Nephron (organoid): ENCODE measurements at regions not wholly inside any gene's neighbourhood (a gene's known extent, or its start where the extent isn't known, plus 50 kb on each side); places are given as distances from the start of the nearest gene placed in this dataset.

Experiments
- H3K27ac Mint-ChIP-seq, 3 experiments: 2 replicates each; pipeline ENCODE4 v1.8.0; 2020; ENCODE audit warnings: mixed read lengths in 3 of 3, mild to moderate bottlenecking in 2 of 3, moderate library complexity in 1 of 3
- H3K27me3 Mint-ChIP-seq: 2 replicates; pipeline ENCODE4 v1.8.0; 2021; ENCODE audit warnings: low read depth, mild to moderate bottlenecking, moderate library complexity, mixed read lengths
- H3K36me3 Mint-ChIP-seq: 2 replicates; pipeline ENCODE4 v1.8.0; 2020; ENCODE audit warnings: low read depth, mixed read lengths
- H3K4me1 Mint-ChIP-seq: 2 replicates; pipeline ENCODE4 v1.8.0; 2020; ENCODE audit warnings: mixed read lengths
- H3K4me3 Mint-ChIP-seq, 3 experiments: 2 replicates each; pipeline ENCODE4 v1.8.0; 2020; ENCODE audit warnings: mild to moderate bottlenecking in 3 of 3, mixed read lengths in 3 of 3, moderate library complexity in 2 of 3
- H3K9me3 Mint-ChIP-seq: 2 replicates; pipeline ENCODE4 v1.8.0; 2020; ENCODE audit warnings: mixed read lengths
- CTCF ChIP-seq, 3 experiments: fragments of 200-600 bp; sonication (generic); IDR thresholded peaks; one replicate each; pipeline ENCODE4 v1.5.0; 2021; ENCODE audit warnings: antibody characterized with exemption in 3 of 3; ENCODE audit not compliant: unreplicated experiment in 3 of 3

GRCh38 chr15:70602834-70603560 lies 160.4 kb downstream of the UACA start:
- peaks cover 40% of the 10 kb centered on the region for H3K4me1 Mint-ChIP-seq
- H3K27ac Mint-ChIP-seq, result peak overlapping the region; percentile 37 to 78 (median 57)
- peaks cover 4% of the 10 kb centered on the region for H3K36me3 Mint-ChIP-seq
- peaks cover 11% of the 10 kb centered on the region for H3K9me3 Mint-ChIP-seq
- peaks cover 10% of the 10 kb centered on the region for H3K27me3 Mint-ChIP-seq
- H3K4me3 Mint-ChIP-seq, result no peak overlapping the region
- TF ChIP-seq CTCF (IDR thresholded peaks at IDR 0.05; ENCODE audit: unreplicated experiment in 3 of 3), result no peak

GRCh38 chr15:70602281-70602680 lies 161.1 kb downstream of the UACA start:
- no peak for TF ChIP-seq CTCF (IDR thresholded peaks at IDR 0.05; ENCODE audit: unreplicated experiment in 3 of 3)
- Mint-ChIP-seq H3K4me1 (peaks cover 34% of the 10 kb centered on the region), H3K9me3 (peaks cover 11% of the 10 kb centered on the region), H3K36me3 (peaks cover 4% of the 10 kb centered on the region), H3K27me3 (peaks cover 10% of the 10 kb centered on the region), H3K27ac (peak overlapping the region in 1 of 3 experiments; percentile 57), H3K4me3 (no peak overlapping the region)

GRCh38 chr15:70597945-70598344 lies 165.4 kb downstream of the UACA start:
- Mint-ChIP-seq H3K4me3 (no peak overlapping the region), H3K36me3 (peaks cover 8% of the 10 kb centered on the region), H3K27me3 (peaks cover 7% of the 10 kb centered on the region), H3K9me3 (peaks cover 36% of the 10 kb centered on the region), H3K27ac (no peak overlapping the region), H3K4me1 (peaks cover 6% of the 10 kb centered on the region)
- TF ChIP-seq CTCF (IDR thresholded peaks at IDR 0.05; ENCODE audit: unreplicated experiment in 3 of 3), result no peak

GRCh38 chr15:70597056-70597603 lies 166.2 kb downstream of the UACA start:
- Mint-ChIP-seq H3K9me3 (peaks cover 39% of the 10 kb centered on the region), H3K27me3 (peaks cover 7% of the 10 kb centered on the region), H3K4me1 (no peaks in the 10 kb centered on the region), H3K4me3 (no peak overlapping the region), H3K36me3 (peaks cover 11% of the 10 kb centered on the region), H3K27ac (no peak overlapping the region)
- TF ChIP-seq CTCF (IDR thresholded peaks at IDR 0.05; ENCODE audit: unreplicated experiment in 3 of 3), result no peak

GRCh38 chr15:70596354-70597055 lies 166.9 kb downstream of the UACA start:
- no peak for TF ChIP-seq CTCF (IDR thresholded peaks at IDR 0.05; ENCODE audit: unreplicated experiment in 3 of 3)
- H3K4me1 Mint-ChIP-seq, result no peaks in the 10 kb centered on the region
- peaks cover 42% of the 10 kb centered on the region for H3K9me3 Mint-ChIP-seq
- H3K4me3 Mint-ChIP-seq, result no peak overlapping the region
- no peak overlapping the region for H3K27ac Mint-ChIP-seq
- H3K27me3 Mint-ChIP-seq, result peaks cover 7% of the 10 kb centered on the region
- H3K36me3 Mint-ChIP-seq, result peaks cover 11% of the 10 kb centered on the region
